B cell (primary cell): ENCODE measurements at regions not wholly inside any gene's neighbourhood (a gene's known extent, or its start where the extent isn't known, plus 50 kb on each side); places are given as distances from the start of the nearest gene placed in this dataset.
"Not testable (repeated sequence)": the region's sequence is repeated elsewhere in the genome, so short reads cannot be mapped to it uniquely, and the experiment has no call there.

Experiments used
- ATAC-seq: fragments of 200-7000 bp; cut with Tn5 transposase; one replicate; pipeline ENCODE4 v1.10.0; 2021; ENCODE audit warnings: low read depth, mild to moderate bottlenecking, moderate number of reproducible peaks, moderate library complexity
- CTCF ChIA-PET: fragments of 350-600 bp; sonication (Branson Sonifier 250); formaldehyde crosslinking; loops from one replicate; lab custom pipeline; 2021; ENCODE audit warnings: antibody characterized with exemption, inconsistent platforms; lab: Charles Lee
- POLR2A ChIA-PET: fragments of 350-600 bp; sonication (Branson Sonifier 250); formaldehyde crosslinking; loops from one replicate; lab custom pipeline; 2021; ENCODE audit warnings: antibody characterized with exemption; lab: Charles Lee
- DNase-seq: peaks from one replicate; pipeline ENCODE4 v3.0.0; 2013
- H2AFZ ChIP-seq: 2 replicates; pipeline ENCODE4 v1.6.1; 2012; ENCODE audit warnings: mild to moderate bottlenecking, low read depth, low read length; ENCODE audit not compliant: insufficient read depth, poor library complexity, severe bottlenecking
- H3K27ac ChIP-seq, 2 donors: 1 replicate in 1 of 2; 2 replicates in 1 of 2; pipeline ENCODE4 v1.5.1; 2012 to 2013; ENCODE audit warnings: low read length in 2 of 2, mild to moderate bottlenecking in 2 of 2, moderate library complexity in 1 of 2
- H3K27me3 ChIP-seq, 4 experiments: fragments of 200-600 bp in 1 of 4; sonication (generic) in 1 of 4; replicated peaks in 1 of 4; 1 replicate in 2 of 4; 2 replicates in 2 of 4; pipeline versions ENCODE4 v1.6.1 to v1.7.0; 2013 to 2016; ENCODE audit warnings: low read length in 3 of 4, mild to moderate bottlenecking in 2 of 4, mixed read lengths in 1 of 4, moderate library complexity in 1 of 4; ENCODE audit not compliant: insufficient read depth in 4 of 4, control insufficient read depth in 3 of 4; ENCODE audit errors: control extremely low read depth in 1 of 4
- H3K36me3 ChIP-seq, 2 experiments: replicated peaks in 1 of 2; 1 replicate in 1 of 2; 2 replicates in 1 of 2; pipeline versions ENCODE4 v1.6.1 to v1.7.1; 2013; ENCODE audit warnings: low read length in 1 of 2; ENCODE audit not compliant: insufficient read depth in 2 of 2, control insufficient read depth in 1 of 2; ENCODE audit errors: control extremely low read depth in 1 of 2, extremely low read depth in 1 of 2
- H3K4me1 ChIP-seq, 2 donors: fragments of 200-600 bp in 1 of 2; sonication (generic) in 1 of 2; 1 replicate in 1 of 2; 2 replicates in 1 of 2; pipeline versions ENCODE4 v1.5.1 to v1.6.1; 2013 to 2017; ENCODE audit warnings: low read length in 2 of 2; ENCODE audit not compliant: control insufficient read depth in 2 of 2, insufficient read depth in 2 of 2
- H3K4me2 ChIP-seq: replicated peaks from 2 replicates; pipeline ENCODE3; 2012; ENCODE audit warnings: mild to moderate bottlenecking, low read depth, low read length; ENCODE audit not compliant: poor library complexity, severe bottlenecking
- H3K4me3 ChIP-seq, 5 experiments: fragments of 200-600 bp in 1 of 5; sonication (generic) in 1 of 5; 1 replicate in 3 of 5; 2 replicates in 2 of 5; pipeline versions ENCODE4 v1.5.1 to v1.7.0; 2011 to 2016; ENCODE audit warnings: low read length in 4 of 5, mild to moderate bottlenecking in 4 of 5, low read depth in 2 of 5, control low read depth in 1 of 5, moderate library complexity in 1 of 5; ENCODE audit not compliant: insufficient read depth in 1 of 5; ENCODE audit errors: control extremely low read depth in 1 of 5, extremely low read depth in 1 of 5
- H3K79me2 ChIP-seq: fragments of 200-600 bp; sonication (generic); one replicate; pipeline ENCODE4 v1.6.0; 2016; ENCODE audit warnings: low read length; ENCODE audit not compliant: control insufficient read depth, insufficient read depth
- H3K9ac ChIP-seq: fragments of 200-600 bp; sonication (generic); 2 replicates; pipeline ENCODE4 v1.6.1; 2017; ENCODE audit warnings: mild to moderate bottlenecking, low read length, moderate library complexity
- H3K9me3 ChIP-seq, 3 donors: one replicate each; pipeline versions ENCODE4 v1.6.1 to v1.7.1; 2013; ENCODE audit warnings: low read length in 2 of 3; ENCODE audit not compliant: control insufficient read depth in 2 of 3, insufficient read depth in 1 of 3; ENCODE audit errors: control extremely low read depth in 1 of 3
- H4K20me1 ChIP-seq: 2 replicates; pipeline ENCODE4 v1.6.0; 2012; ENCODE audit warnings: mild to moderate bottlenecking, low read length; ENCODE audit not compliant: insufficient read depth, control insufficient read depth, poor library complexity, severe bottlenecking
- H3K27ac Mint-ChIP-seq: one replicate; pipeline ENCODE4 v1.8.0; 2021; ENCODE audit warnings: mixed read lengths
- H3K27me3 Mint-ChIP-seq: one replicate; pipeline ENCODE4 v1.8.0; 2021; ENCODE audit warnings: mixed read lengths
- H3K4me1 Mint-ChIP-seq: one replicate; pipeline ENCODE4 v1.8.0; 2021; ENCODE audit warnings: mixed read lengths
- H3K4me3 Mint-ChIP-seq: one replicate; pipeline ENCODE4 v1.8.0; 2021; ENCODE audit warnings: mixed read lengths
- H3K9me3 Mint-ChIP-seq: one replicate; pipeline ENCODE4 v1.8.0; 2022; ENCODE audit warnings: mixed read lengths; ENCODE audit not compliant: insufficient read depth
- CTCF ChIP-seq: fragments of 200-600 bp; IDR thresholded peaks from one replicate; pipeline ENCODE4 v1.8.0; 2022; ENCODE audit warnings: antibody characterized with exemption, mild to moderate bottlenecking
- EZH2 ChIP-seq: IDR thresholded peaks from 2 replicates; pipeline ENCODE4 v1.6.1; 2012; ENCODE audit warnings: borderline replicate concordance, low read depth, mild to moderate bottlenecking, moderate library complexity, low read length; ENCODE audit not compliant: insufficient read depth, poor library complexity, severe bottlenecking
- WGBS: methylation state at CpG from one replicate; pipeline ENCODE4 v1.1.5; 2013; ENCODE audit warnings: missing lambda C conversion rate; ENCODE audit not compliant: insufficient coverage; 5-methylcytosine and 5-hydroxymethylcytosine counted together
- intact Hi-C: fragments of 100-400 bp; cut with micrococcal nuclease; formaldehyde crosslinking; loops from one replicate; pipeline ENCODE4 v1.10.0; 2022

GRCh38 chr7:69309601-69310000, 288.7 kb upstream of the AUTS2 start:
- Histone ChIP-seq H3K36me3 (no peaks in the 10 kb centered on the region), H3K27me3 (no peaks in the 10 kb centered on the region), H3K9ac (no peak overlapping the region), H3K4me1 (no peaks in the 10 kb centered on the region), H3K4me2 (no peak overlapping the region), H3K4me3 (no peak overlapping the region), H4K20me1 (no peaks in the 10 kb centered on the region), H3K79me2 (no peaks in the 10 kb centered on the region), H2AFZ (no peak overlapping the region), H3K9me3 (peaks cover 0 to 4% (median 0%) of the 10 kb centered on the region in 3 donors), H3K27ac (no peak overlapping the region)
- H3K9me3 Mint-ChIP-seq = peaks cover 2% of the 10 kb centered on the region
- no peak for TF ChIP-seq CTCF
- no peak for TF ChIP-seq EZH2
- DNase-seq (no peak), ATAC-seq (no peak)
- POLR2A ChIA-PET = no interaction called here
- no peaks in the 10 kb centered on the region for H3K4me1 Mint-ChIP-seq
- CTCF ChIA-PET = no interaction called here
- H3K4me3 Mint-ChIP-seq = no peak overlapping the region
- intact Hi-C loops = no loop called here
- no peaks in the 10 kb centered on the region for H3K27me3 Mint-ChIP-seq
- no peak overlapping the region for H3K27ac Mint-ChIP-seq
- WGBS = no CpG with 5 or more reads among the region's 1 CpG

- 100% methylated on average over 1 of the region's 1 CpG for WGBS
- DNase-seq (no peak), ATAC-seq (no peak)
- TF ChIP-seq EZH2 = no peak
- TF ChIP-seq CTCF = no peak
- H4K20me1 ChIP-seq = no peaks in the 10 kb centered on the region
- H3K79me2 ChIP-seq = no peaks in the 10 kb centered on the region
- no peaks in the 10 kb centered on the region for H3K9me3 Mint-ChIP-seq
- POLR2A ChIA-PET = no interaction called here
- no peak overlapping the region for H2AFZ ChIP-seq
- no peaks in the 10 kb centered on the region for H3K36me3 ChIP-seq
- no peaks in the 10 kb centered on the region for H3K4me1 ChIP-seq
- H3K9me3 ChIP-seq = peaks cover 0 to 2% (median 0%) of the 10 kb centered on the region in 3 donors
- peaks cover 3% of the 10 kb centered on the region for H3K4me1 Mint-ChIP-seq
- H3K4me3 Mint-ChIP-seq = no peak overlapping the region
- no peak overlapping the region for H3K9ac ChIP-seq
- no peak overlapping the region for H3K27ac ChIP-seq
- intact Hi-C loops = no loop called here
- H3K27me3 Mint-ChIP-seq = no peaks in the 10 kb centered on the region
- H3K4me2 ChIP-seq = no peak overlapping the region
- H3K27me3 ChIP-seq = no peaks in the 10 kb centered on the region
- CTCF ChIA-PET = no interaction called here
- no peak overlapping the region for H3K27ac Mint-ChIP-seq
- no peak overlapping the region for H3K4me3 ChIP-seq
Measured at GRCh38 chr7:69311489-69311888, 286.8 kb upstream of the AUTS2 start.

- 94% methylated on average over 3 of the region's 4 CpGs for WGBS
- POLR2A ChIA-PET = not testable (repeated sequence)
Measured at GRCh38 chr7:69313852-69314251, 284.4 kb upstream of the AUTS2 start.

More at GRCh38 chr7:69313852-69314251, 284.4 kb upstream of the AUTS2 start:
- ATAC-seq, H3K4me3 Mint-ChIP-seq, H3K4me2 ChIP-seq, H3K9me3 Mint-ChIP-seq, H3K27me3 Mint-ChIP-seq, H3K4me1 ChIP-seq, H3K4me1 Mint-ChIP-seq, H3K27ac Mint-ChIP-seq, H3K79me2 ChIP-seq, H3K9me3 ChIP-seq, H3K27me3 ChIP-seq, H3K27ac ChIP-seq, intact Hi-C loops, H4K20me1 ChIP-seq, H3K4me3 ChIP-seq, H3K36me3 ChIP-seq, H3K9ac ChIP-seq, H2AFZ ChIP-seq, DNase-seq, CTCF ChIA-PET: not testable (repeated sequence)
